Right lobe of liver (tissue), 6 donors: ENCODE measurements at regions not wholly inside any gene's neighbourhood (a gene's known extent, or its start where the extent isn't known, plus 50 kb on each side); places are given as distances from the start of the nearest gene placed in this dataset.
A peak's percentile ranks its signal among the peaks of the same experiment; 100 is the strongest.

Experiments used
- ATAC-seq, 4 donors: fragments of 200-7000 bp; cut with Tn5 transposase; one replicate each; pipeline ENCODE4 v1.9.1; 2020; ENCODE audit warnings: mild to moderate bottlenecking in 4 of 4, moderate library complexity in 4 of 4
- DNase-seq, 3 donors: peaks; one replicate each; pipeline ENCODE4 v3.0.0-alpha.2; 2020
- H3K27ac ChIP-seq, 3 donors: fragments of 200-600 bp; one replicate each; pipeline ENCODE4 v1.8.0; 2022
- H3K27me3 ChIP-seq, 2 donors: fragments of 200-600 bp; one replicate each; pipeline ENCODE4 v1.8.0; 2022
- H3K36me3 ChIP-seq, 4 donors: fragments of 200-600 bp; sonication (generic) in 1 of 4; one replicate each; pipeline versions ENCODE4 v1.5.1 to v1.8.0; 2017 to 2022; ENCODE audit warnings: control low read depth in 1 of 4
- H3K4me1 ChIP-seq, 4 donors: fragments of 200-600 bp; sonication (generic) in 1 of 4; one replicate each; pipeline versions ENCODE4 v1.5.1 to v1.8.0; 2017 to 2022; ENCODE audit warnings: control low read depth in 1 of 4
- H3K4me3 ChIP-seq, 3 donors: fragments of 200-600 bp; one replicate each; pipeline ENCODE4 v1.8.0; 2022
- H3K9me3 ChIP-seq, 4 donors: fragments of 200-600 bp; sonication (generic) in 1 of 4; one replicate each; pipeline versions ENCODE4 v1.5.1 to v1.8.0; 2017 to 2022; ENCODE audit warnings: control low read depth in 1 of 4
- CTCF ChIP-seq, 4 donors: fragments of 200-600 bp in 3 of 4; fragments of 450-650 bp in 1 of 4; IDR thresholded peaks; one replicate each; pipeline versions ENCODE4 v1.5.1 to v1.8.0; 2016 to 2022; ENCODE audit warnings: antibody characterized with exemption in 4 of 4, mild to moderate bottlenecking in 2 of 4
- POLR2A ChIP-seq: fragments of 450-650 bp; IDR thresholded peaks from one replicate; pipeline ENCODE4 v1.6.1; 2017; ENCODE audit warnings: antibody characterized with exemption, mild to moderate bottlenecking
- WGBS: methylation state at CpG from one replicate; pipeline ENCODE4 v1.1.6; 2018; ENCODE audit warnings: low coverage, low lambda C conversion rate; ENCODE audit not compliant: insufficient coverage; ENCODE audit errors: missing lambda C conversion rate; 5-methylcytosine and 5-hydroxymethylcytosine counted together
- intact Hi-C, 2 donors: fragments of 100-400 bp; cut with DNase I; formaldehyde crosslinking; loops; one replicate each; pipeline versions ENCODE4 v1.11.2 to v1.14.1; 2022
- donor health status: DM: no; HTN: yes; CAD: no.
- donor health status: DM: no; HTN: no; CAD: no.
- donor health status: DM: no; HTN: no; CAD: no.
- donor health status: DM: no; HTN: yes; CAD: no.
- donor health status: DM: no; HTN: yes; CAD: no.

DNA sequence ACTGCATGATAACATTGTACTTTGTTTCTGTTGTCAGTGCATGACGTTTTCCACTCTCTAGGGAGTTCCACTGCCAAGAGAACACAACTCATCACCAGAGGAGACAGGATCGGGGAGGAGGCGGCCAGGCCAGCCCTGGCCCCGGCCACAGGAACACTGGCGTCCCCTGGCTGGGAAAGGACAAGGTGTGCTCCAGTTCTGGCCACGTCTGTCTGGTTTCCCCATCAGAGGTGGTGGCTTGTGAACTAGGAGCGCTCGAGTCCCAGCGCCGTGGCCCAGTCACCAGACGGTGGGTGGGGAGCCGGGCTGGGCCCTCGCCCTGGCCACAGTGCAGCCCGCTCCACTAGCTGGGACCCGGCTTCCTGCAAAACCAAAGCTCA lies 211.9 kb upstream of the IRX4 start:
- TF ChIP-seq POLR2A (no peak), CTCF (IDR thresholded peaks at IDR 0.05) (no peak)
- 46% methylated on average over 3 of the region's 15 CpGs for WGBS
- H3K27ac ChIP-seq = no peak overlapping the region

DNA sequence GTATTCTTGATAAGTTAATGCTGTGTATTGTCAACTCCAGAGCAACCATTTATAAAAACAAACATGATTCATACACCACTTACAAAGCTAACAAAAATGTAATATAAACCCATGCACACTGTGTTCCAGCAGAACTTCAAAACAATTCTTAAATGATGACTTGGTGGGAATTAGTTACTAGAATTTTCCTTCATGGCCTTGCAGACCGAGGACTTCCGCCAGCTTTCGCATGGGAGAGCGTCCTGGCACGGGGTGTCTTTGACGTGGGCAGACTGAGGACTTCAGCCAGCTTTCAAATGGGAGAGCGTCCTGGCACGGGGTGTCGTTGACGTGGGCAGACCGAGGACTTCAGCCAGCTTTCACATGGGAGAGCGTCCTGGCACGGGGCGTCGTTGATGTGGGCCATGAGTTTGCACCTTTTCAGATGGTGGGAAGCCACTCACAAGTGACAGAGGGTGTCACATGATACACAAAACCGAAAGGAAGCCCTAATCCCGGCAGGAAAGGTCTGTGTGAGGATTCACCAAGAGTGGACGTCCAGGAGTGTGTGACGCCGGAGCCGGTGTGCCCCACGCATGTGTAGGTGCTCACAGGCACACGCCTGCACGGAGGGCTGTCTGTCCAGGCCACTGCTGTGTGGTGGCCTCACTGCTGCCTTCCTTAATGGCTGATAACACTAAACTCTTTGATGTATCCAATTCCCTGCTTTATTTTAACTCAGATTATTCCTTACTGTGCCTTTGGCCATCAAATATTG lies 211.3 kb upstream of the IRX4 start:
- Histone ChIP-seq H3K4me1 (no peaks in the 10 kb centered on the region), H3K27ac (no peak overlapping the region), H3K27me3 (no peaks in the 10 kb centered on the region), H3K4me3 (no peak overlapping the region), H3K9me3 (no peaks in the 10 kb centered on the region), H3K36me3 (no peaks in the 10 kb centered on the region)
- ATAC-seq (no peak), DNase-seq (no peak)
- intact Hi-C loops = no loop called here
- no peak for TF ChIP-seq CTCF (IDR thresholded peaks at IDR 0.05)
- no peak for TF ChIP-seq POLR2A
- 82% methylated on average over 18 of the region's 24 CpGs for WGBS

More for the DNA sequence above, 211.9 kb upstream of the IRX4 start:
- H3K27me3 ChIP-seq = no peaks in the 10 kb centered on the region
- H3K36me3 ChIP-seq = no peaks in the 10 kb centered on the region
- H3K9me3 ChIP-seq = no peaks in the 10 kb centered on the region
- H3K4me1 ChIP-seq = no peaks in the 10 kb centered on the region
- intact Hi-C loops = no loop called here
- ATAC-seq = peak in 1 of 4 donors; percentile 38
- no peak overlapping the region for H3K4me3 ChIP-seq
- no peak for DNase-seq

GRCh38 chr5:2091921-2092320 lies 209.2 kb upstream of the IRX4 start:
- no peak overlapping the region for H3K4me3 ChIP-seq
- no peak for DNase-seq
- H3K27me3 ChIP-seq = no peaks in the 10 kb centered on the region
- H3K9me3 ChIP-seq = no peaks in the 10 kb centered on the region
- TF ChIP-seq POLR2A (no peak), CTCF (IDR thresholded peaks at IDR 0.05) (no peak)
- no peak for ATAC-seq
- H3K4me1 ChIP-seq = no peaks in the 10 kb centered on the region
- intact Hi-C loops = no loop called here
- H3K36me3 ChIP-seq = no peaks in the 10 kb centered on the region
- WGBS = 38% methylated on average over 4 of the region's 4 CpGs
- H3K27ac ChIP-seq = no peak overlapping the region

GRCh38 chr5:2087980-2088379 lies 205.3 kb upstream of the IRX4 start:
- ATAC-seq = no peak
- intact Hi-C loops = no loop called here

More at GRCh38 chr5:2087980-2088379, 205.3 kb upstream of the IRX4 start:
- 53% methylated on average over 2 of the region's 2 CpGs for WGBS
- Histone ChIP-seq H3K4me3 (no peak overlapping the region), H3K9me3 (no peaks in the 10 kb centered on the region), H3K4me1 (no peaks in the 10 kb centered on the region), H3K27me3 (no peaks in the 10 kb centered on the region), H3K27ac (no peak overlapping the region), H3K36me3 (no peaks in the 10 kb centered on the region)
- TF ChIP-seq CTCF (IDR thresholded peaks at IDR 0.05) (no peak), POLR2A (no peak)
- DNase-seq = no peak
